ENCODE measurements at regions not wholly inside any gene's neighbourhood (a gene's known extent, or its start where the extent isn't known, plus 50 kb on each side); places are given as distances from the start of the nearest gene placed in this dataset.

DNA sequence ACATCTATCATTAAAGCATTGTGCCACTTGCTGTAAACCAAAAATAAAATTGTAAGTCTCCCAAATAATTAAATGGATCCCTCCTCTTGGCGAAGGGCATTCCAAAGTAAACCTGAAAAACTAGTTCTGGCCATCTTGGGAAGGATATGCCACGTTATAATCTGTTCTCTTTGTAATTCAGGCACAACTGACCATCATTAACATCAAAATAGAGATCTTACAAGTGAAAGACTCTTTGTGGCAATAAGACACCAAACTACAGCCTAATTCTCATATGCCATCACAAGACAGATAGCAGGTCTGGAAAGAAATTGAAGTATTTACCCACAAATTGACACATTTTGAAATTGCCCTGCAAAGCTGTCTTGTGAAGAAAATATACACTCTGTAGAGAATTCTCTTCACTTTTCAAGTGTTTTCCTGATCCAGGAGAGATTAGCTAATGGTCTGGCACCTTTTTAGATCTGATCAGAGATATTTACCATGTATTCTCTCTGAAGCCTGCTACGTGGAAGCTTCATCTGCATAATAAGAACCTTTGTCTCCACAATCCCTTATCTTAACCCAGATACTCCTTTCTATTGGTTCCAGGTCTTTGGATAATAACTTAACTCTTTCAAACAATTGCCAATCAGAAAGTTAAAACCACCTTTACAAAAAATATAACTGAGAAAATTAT, 630.4 kb upstream of the CCDC179 start:
- TF ChIP-seq, protein P1, sequence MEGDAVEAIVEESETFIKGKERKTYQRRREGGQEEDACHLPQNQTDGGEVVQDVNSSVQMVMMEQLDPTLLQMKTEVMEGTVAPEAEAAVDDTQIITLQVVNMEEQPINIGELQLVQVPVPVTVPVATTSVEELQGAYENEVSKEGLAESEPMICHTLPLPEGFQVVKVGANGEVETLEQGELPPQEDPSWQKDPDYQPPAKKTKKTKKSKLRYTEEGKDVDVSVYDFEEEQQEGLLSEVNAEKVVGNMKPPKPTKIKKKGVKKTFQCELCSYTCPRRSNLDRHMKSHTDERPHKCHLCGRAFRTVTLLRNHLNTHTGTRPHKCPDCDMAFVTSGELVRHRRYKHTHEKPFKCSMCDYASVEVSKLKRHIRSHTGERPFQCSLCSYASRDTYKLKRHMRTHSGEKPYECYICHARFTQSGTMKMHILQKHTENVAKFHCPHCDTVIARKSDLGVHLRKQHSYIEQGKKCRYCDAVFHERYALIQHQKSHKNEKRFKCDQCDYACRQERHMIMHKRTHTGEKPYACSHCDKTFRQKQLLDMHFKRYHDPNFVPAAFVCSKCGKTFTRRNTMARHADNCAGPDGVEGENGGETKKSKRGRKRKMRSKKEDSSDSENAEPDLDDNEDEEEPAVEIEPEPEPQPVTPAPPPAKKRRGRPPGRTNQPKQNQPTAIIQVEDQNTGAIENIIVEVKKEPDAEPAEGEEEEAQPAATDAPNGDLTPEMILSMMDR (IDR thresholded peaks at IDR 0.05 in 4 of 5, conservative IDR thresholded peaks at IDR 0.05 in 1 of 5), result no peak
- TF ChIP-seq POLR2A (IDR thresholded peaks at IDR 0.05), result no peak
